ENCODE measurements at regions not wholly inside any gene's neighbourhood (a gene's known extent, or its start where the extent isn't known, plus 50 kb on each side); places are given as distances from the start of the nearest gene placed in this dataset.
"Not testable (repeated sequence)": the region's sequence is repeated elsewhere in the genome, so short reads cannot be mapped to it uniquely, and the experiment has no call there.

DNA sequence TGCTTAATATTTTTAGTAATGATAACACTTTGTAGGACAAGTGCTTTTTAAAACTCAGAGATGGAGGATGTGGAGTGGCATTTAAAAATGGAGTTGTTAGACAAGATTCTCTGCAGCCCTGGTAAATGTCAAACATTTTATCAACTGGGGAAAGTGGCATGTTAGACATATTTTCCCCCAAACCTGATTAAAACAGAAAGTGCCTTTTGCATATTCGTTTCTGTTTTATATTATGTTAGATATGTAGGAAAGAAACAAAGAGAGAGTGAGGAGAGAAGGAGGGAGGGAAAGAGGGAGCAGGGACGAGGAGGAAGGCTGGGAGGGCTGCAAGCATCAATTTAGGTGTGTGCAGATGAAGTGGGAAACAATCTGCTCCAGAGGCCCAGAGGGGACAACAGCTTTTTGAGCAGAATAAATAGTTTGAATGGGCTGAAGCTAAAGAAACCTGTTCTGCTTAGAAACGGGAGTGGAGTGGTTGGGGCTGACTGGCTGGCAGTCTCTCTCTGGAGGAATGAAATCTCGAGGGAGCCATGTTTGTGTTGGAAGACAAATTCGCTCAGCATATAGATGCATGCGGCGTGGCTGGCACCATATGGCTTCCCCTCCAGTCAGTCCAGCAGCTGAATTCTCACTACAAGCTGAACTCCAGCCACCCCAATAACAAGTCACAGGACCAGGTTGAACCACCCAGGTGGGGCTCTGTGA lies 502.2 kb downstream of the AJAP1 start:
- DNase-seq, result no peak

DNA sequence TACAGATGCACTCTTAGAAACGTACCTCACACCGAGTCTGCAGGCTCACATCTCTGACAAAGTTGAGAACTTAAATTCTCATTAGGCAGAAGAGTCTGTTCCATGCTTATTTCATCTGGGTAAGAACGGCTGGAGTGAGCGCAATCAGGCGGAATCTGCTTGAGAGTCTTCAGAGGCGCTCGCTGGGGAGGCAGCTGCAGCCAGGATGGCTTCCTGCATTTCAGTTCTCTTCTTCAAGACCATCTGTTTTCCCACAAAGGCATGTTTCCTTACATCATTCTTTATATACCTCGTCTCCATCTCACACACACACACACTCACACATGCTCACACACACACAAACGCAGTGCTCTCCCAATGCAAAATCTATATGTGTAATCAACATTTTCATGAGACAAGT lies 497.1 kb downstream of the AJAP1 start:
- no peak for DNase-seq

DNA sequence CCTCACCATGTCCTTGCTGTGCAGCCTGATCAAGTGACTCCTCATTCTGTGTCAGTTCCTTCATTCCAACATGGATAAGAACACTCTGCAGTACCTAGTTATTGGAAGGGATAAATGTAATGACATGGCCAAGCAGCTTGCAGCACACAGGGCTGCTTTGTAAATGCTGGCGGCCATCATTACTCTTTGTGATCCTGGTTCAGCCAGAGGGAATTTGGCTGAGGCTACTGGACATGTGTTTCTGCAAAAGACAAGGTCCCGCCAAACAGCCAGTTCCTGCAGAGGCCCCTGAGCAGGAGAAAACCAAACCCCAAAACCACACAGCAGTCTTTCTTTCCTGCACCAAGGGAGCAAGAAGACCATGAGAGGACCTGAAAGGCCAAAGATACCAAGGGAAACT lies 495.8 kb downstream of the AJAP1 start:
- no peak for DNase-seq

DNA sequence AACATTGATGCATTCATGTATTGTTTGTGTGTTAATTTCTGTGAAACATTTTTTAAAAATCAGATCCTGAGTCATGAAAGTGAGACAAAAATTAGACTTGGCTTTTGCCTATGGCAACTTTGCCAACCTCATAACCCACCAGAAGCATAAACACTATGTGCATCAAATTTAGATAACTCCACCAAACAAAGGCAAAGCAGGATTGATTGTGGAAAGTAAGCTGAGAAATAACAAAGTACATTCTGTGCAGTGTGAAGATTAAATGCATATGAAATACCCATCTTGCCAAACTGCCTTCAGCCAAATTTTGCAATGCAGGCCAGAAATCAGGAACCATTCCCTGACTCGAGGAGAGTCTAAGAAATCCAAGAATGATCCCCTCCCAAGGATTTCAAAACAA lies 493.4 kb downstream of the AJAP1 start:
- DNase-seq, result no peak

DNA sequence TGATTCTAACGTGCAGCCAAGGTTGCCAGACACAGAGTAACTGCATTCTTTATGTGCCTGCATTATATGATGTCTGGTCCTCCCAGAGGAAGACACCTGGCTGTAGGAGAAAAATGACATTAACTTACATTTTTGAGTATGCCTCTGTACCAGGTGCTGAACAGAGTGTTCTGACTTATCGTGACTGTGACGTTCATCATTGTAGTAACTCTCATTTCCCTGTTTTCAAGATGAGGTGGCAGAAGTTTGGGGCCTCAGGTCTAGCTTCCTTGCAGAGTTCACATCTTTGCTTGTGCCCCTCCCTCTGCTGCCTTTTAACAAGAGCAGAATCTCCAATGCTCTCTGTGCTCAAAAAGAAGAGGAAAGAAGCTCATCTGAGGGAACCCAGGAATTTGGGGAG lies 488.0 kb downstream of the AJAP1 start:
- no peak for DNase-seq

DNA sequence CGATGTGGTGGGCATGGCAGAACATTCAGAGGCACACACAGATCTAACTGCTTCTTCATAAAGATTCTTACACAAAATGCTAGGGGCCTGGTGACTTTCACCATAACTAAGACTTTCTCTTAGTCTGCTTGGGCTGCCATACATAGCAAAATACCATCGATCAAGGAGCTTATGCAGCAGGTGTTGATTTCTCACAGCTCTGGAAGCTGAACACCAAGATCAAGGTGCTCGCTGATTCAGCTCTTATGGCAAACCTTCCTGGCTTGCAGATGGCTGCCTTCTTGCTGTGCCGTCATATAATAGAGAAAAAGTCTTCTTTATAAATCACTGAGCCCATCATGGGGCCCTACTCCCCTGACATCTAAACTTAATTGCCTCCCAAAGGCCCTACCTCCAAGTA lies 487.3 kb downstream of the AJAP1 start:
- DNase-seq, result no peak

DNA sequence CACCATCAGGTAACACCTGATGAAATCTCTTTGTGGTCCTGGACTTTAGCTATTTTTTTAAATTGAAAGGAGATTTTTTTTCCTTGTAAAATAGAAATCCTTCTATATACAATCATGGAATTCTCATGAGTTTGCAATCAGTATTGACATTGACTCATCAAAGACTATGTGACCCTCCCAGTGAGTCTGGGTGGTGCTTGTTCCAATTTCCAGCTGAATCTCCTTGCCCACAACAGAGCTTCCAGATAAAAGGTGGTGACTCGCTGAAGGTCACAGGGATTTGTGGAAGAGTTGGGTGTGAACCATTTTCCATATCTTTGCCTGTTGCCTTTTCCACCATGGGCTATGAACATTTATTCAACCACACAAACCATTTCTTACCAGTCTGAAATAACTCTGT lies 486.6 kb downstream of the AJAP1 start:
- DNase-seq, result no peak

DNA sequence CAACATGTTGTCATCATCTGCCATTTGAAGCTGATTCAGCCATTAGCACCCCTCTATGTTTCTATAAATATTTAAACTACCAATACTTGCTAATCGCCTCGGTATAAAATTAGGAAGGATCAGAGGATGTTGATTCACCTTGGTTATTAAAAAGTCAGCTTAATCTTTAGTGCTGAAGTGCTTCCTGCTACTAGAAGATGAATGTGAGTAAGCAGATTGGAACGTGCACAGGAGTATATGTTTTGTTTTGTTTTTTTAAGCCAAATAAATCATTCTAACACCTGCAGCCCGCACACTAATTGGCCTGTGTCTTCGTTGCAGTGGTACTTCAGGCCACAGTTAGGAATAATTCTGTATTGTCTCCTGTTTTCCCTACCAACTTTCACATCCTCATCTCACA lies 485.7 kb downstream of the AJAP1 start:
- DNase-seq, result peak; percentile 16

DNA sequence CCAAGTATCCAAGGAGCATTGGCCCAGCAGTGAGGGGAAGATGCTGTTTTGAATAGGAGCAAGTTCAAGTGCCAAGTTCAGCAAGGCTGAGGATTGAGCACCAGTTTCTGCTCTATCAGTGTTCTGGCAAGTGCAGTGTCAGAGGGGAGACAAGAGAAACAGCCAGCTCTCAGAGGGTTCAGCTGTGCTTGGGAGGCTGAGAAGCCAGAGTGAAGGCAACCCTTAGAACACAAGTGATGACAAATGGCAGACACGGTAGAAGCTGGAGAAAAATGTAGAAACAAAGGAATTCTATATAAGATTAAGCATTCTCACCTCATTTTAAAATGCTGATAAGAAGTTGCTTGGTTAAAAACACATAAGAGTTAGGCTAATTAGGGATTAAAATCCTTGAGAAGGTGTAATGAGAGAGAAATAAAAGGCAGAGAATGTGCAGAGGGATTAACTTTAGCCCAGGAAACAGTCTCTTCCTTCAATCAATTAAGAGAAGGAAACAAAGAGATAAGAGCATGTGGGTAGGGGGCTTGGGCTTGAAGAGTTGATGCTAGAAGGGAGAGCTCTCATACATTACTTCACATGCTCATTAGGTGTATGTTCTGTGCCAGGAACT lies 475.4 kb downstream of the AJAP1 start:
- no peak for DNase-seq

DNA sequence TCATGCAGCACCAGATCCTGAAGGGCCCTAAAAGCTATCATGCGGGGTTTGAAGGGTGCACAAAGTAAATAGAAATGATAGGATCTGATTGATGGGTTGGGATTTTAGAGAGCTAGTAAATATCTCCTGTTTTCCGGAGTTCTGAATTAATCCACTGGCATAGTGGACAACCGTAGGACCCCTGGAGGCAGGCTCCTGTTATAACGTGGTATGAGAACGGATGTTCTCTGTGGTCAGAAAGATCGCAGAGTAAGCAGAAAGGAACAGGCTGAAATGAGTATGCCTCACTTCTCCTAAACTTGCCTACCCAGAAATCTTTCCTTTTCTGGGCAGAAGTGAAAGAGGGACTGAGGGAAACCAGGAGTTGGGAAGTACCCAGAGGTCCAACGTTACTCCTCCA lies 470.8 kb downstream of the AJAP1 start:
- DNase-seq, result no peak

DNA sequence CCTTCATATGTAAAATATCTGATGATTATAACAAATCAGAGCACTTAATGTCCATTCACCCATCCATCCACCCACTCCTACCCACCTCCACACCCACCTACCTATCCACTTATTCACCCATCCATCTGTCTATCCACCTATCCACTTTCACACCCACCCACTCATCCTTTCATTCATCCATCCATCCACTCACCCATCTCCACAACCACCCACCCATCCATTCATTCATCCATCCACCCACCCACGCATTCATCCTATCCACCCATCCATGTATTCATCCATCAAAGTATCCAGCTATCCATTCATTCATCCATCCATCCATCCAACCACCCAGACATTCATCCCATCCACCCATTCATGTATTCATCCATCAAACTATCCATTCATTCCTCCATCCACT lies 466.1 kb downstream of the AJAP1 start:
- no peak for DNase-seq

DNA sequence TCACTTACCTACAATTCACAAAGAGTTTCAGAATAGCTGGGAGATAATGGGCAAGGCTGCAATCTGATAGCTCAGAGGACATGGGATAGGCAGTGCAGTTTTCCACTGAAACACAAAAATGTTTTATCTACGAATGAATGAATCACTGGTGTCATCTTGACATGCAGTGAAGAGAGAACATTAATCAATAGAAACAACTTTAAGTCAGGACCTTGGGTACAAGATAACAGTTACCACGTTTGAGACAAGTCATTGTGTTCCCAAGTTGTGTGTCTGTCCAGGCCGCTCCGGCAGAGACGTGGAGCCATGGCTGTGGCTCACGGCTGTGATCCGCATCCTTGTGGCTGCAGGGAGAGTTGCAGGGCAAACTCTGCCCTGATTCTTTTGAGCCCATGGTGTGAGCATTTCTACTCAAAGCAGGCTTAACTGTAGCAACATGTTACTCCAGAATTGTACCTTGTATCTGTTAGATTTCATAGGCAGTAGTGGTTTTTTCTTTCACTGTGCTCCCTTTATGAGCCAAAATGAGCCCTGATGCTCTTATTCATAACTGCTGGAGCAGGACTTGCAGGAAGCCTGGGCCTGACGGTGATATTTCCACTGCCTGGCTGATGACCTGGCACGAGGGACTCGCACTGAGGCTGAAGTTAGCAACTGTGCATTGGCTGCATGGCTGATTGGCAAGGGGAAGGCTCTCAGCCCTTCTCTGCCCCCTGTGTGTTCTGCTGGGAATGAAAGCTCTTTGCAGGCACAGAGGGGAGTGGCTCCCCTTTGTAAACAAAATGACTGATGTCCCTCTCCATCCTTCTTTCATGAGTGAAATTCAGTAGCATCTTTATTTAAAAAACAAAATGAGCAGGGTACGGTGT lies 465.2 kb downstream of the AJAP1 start:
- peak; percentile 4 for DNase-seq

DNA sequence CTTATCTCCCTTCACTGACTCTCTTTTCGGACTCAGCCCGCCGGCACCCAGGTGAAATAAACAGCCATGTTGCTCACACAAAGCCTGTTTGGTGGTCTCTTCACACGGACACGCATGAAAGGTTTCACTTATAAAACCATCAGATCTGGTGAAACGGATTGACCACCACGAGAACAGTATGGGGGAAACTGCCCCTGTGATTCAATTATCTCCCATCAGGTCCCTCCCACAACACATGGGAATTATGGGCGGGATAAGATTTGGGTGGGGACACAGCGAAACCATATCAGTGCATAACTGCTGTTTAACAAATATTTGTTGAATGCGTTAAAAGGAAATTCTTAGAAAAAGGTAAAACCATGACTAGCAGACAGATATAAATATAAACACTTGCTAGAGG lies 464.4 kb downstream of the AJAP1 start:
- not testable (repeated sequence) for DNase-seq

DNA sequence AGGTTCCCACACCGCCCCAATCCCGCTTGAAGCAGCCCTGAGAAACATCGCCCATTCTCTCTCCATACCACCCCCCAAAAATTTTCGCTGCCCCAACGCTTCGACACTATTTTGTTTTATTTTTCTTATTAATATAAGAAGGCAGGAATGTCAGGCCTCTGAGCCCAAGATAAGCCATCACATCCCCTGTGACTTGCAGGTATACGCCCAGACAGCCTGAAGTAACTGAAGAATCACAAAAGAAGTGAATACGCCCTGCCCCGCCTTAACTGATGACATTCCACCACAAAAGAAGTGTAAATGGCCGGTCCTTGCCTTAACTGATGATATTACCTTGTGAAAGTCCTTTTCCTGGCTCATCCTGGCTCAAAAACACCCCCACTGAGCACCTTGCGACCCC lies 463.9 kb downstream of the AJAP1 start:
- not testable (repeated sequence) for DNase-seq

DNA sequence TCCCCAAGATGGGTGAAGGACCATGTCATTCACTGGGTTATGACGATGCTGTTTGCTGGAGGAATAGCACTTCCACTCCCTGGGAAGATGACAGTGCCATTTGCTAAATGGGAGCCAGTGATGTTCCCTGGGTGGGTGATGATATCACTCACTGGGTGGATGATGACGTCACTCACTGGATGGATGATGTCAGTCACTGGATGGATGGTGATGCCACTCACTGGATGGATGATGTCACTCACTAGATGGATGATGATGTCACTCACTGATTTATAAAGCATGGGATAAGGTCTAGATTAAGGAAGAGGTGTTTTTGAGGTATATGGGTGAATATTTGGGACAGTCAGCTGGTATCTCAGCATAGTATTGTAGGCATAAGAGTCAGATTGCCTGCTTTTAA lies 457.2 kb downstream of the AJAP1 start:
- DNase-seq, result no peak

DNA sequence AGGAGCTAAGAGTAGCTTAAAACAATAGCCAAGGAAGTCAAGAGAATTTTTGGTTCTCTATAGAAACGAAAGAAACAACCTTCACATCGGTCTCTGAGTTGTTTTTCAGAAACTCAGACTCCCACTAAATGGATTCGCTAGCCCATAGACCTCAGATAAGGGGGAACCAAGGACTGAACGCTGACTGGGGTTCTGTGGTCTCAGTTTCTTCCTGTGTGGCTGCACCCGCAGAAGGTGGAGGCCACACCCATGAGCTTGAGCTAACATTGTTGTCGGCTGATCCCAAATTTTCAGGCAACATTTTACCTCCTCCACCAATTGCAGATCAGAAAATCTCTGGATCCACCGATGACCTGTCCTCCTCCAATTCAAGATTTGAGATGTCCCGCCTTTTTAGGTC lies 456.1 kb downstream of the AJAP1 start:
- no peak for DNase-seq

DNA sequence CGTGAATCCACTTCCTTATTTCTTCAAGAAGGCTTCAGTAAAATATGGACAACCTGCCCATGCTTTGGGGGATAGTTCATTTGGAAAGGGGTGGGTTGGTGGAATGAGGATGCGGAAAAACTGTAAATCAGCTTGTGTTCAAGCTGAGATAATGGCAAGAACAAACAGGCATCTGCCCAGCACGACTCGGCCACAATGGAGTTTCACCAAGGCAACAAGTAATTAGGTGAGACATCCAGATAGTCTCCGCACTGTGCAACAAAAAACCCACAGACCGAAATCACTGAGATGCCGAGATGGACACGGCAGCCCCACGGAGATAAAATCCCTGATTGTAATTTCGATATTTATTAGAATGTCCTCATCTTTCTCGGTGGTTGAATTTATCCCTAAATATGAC lies 455.2 kb downstream of the AJAP1 start:
- DNase-seq, result peak; percentile 87

DNA sequence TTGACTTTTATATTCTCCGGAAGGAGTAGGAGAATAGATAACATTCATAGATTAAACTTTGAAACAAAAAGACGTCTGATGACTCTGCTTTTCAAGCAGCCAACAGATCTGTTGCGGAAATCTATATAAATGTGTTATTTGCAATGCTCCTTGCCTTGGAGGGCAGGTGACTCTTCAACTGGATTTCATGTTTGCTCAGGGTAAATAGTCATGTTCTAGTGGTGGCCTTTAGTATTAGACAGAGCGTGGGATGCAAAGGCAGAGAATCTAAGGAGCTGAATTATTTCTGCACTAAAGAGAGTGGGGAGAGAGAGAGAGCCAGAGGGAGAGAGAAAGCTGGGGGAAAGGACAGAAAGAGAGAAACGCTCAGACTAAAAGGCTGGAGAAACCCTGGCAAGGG lies 454.3 kb downstream of the AJAP1 start:
- DNase-seq, result peak; percentile 69

DNA sequence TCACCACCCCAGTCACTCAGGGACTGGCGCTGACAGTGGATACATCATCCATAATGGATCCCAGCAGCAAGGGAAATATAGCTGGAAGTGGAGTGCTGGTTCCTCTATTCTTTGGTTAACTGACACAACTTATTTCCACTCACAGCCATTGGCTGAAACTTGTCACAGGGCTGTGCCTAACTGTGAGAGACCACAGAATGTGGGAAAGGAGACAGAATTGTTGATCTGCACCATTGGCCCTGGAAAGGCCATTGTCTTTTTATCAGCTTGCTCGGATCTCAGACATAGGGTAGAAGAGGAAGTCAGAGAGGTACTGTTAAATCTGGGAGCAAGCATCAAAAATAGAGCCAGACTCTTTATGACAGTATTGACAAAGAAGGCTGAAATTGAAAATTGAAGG lies 451.3 kb downstream of the AJAP1 start:
- DNase-seq, result no peak

DNA sequence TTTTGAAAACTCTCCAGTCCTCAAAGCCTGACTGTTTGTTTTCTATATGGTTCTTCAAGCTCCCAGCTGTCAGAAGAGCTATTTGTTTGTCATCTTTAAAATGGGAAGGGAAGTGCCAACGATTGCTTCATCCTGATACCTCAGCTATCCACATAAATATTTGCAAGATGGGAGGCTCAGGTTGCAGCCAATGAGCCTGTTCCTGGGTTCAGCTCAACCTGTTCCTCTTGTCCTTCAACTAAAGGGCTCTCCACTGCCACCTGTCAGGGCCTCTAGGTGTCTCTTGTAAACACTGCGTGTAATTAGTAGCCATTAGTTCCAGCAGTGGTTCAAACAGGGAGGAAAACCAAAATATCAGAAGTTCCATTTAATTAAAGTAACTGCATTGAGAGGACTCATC lies 445.1 kb downstream of the AJAP1 start:
- DNase-seq, result peak; percentile 93

DNA sequence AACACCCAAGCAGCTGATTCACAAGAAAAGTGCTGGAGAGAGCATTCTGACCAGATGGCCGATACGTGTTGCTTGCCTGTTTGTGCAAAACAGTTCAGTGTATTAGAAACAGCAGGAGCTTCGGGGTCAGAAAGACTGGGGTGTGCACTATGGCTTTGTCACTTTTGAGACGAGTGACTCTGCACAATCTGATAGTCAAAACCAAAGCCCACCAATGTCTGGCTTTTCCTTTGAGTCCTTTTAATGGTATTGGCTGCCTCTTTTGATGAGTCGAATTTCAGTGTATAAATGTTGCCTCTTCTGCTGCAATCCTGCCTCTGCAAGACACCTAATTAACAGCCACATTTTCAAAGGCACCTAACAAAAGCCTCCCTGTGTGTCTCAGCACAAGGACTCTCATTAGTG lies 444.6 kb downstream of the AJAP1 start:
- DNase-seq, result peak; percentile 82

DNA sequence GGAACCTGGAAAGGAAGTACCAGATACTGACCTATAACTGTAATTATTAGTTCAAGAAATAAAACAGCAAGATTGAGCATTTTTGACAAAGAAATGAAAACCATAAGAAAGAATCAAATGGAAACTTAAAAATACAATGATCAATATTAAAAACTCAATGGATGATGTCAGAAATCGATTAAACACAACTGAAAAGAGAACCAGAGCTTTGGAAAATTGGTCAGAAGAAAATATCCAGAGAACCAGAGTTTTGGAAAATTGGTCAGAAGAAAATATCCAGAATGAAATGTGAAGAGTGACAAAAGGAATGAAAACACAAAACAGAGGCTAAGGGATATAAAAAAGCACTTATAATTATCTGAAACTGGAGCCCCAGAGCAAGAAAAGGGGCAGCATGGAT lies 438.6 kb downstream of the AJAP1 start:
- no peak for DNase-seq

DNA sequence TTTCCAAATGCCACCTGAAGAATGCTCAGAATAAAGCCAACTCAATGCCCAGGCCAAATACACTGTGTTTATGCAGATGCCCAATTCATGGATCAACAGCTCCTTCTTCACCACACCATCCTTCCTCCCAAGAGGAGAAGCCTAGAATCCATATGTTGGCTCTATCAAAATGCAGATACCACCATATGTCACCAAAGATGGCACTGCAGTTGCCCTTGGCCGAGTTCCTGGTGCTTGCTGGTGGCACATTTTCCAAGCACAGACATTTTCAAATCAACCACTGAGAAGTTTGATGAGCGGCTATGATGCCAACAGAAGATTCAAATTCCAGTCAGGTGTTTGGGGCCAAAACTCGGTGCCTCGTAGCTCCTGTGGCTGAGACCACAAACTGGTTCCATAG lies 430.3 kb downstream of the AJAP1 start:
- DNase-seq, result no peak

DNA sequence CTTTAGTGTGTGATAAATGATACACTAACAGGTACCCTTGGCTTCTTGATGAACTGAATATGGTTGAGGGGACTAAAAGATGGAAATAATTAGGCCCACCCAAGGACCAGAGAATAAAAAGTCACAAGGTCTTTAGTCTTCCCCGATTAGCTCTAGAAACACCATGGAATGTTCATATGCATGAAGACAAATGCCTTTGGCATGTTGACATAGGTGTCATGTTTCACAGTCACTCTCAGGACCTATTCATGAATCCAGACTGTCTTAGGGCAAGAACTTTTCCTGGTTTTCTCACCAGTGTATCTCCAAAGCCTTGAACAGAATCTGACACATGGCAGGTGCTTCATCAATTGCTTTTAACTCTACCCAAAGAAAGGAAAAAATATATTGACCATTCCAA lies 412.8 kb downstream of the AJAP1 start:
- peak; percentile 6 for DNase-seq
